ENCODE measurements at regions not wholly inside any gene's neighbourhood (a gene's known extent, or its start where the extent isn't known, plus 50 kb on each side); places are given as distances from the start of the nearest gene placed in this dataset.

DNA sequence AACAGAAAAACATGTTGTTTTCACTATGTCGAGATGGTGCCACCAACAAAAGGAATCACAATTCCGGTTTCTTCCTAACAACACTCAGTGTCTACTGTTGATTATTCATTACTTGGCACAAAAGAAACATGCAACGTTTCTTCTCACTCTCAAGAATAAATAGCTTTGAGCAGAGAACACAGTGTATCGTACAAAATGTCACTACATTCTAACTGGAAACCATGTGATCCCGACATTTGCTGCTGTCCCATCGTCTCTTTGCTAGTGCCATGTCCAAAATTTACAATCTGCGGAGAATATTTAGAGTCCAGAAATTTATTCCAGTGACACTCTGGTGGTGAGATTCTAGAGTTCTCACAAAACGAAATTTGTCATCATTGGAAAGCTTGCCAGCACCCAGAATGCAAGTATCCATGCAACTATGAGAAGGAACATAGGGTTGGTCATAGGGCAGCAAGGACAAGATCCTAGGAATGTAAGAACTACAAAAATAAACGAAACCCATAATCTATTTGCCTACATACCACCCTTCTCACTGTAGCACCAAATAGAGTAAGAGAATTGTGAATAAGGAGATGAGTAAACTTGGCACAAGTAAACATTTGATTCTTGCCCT lies 505.1 kb downstream of the LTN1 start:
- Histone ChIP-seq H3K4me3 (no peak overlapping the region), H3K4me1 (ENCODE audit: low read depth) (no peaks in the 10 kb centered on the region), H3K36me3 (no peaks in the 10 kb centered on the region), H3K27me3 (no peaks in the 10 kb centered on the region), H3K27ac (no peak overlapping the region), H3K9me3 (ENCODE audit: low read depth) (no peaks in the 10 kb centered on the region)
- no peak for DNase-seq (ENCODE audit: low read depth in 1 of 2, low spot score in 1 of 2)
- TF ChIP-seq, protein P1, sequence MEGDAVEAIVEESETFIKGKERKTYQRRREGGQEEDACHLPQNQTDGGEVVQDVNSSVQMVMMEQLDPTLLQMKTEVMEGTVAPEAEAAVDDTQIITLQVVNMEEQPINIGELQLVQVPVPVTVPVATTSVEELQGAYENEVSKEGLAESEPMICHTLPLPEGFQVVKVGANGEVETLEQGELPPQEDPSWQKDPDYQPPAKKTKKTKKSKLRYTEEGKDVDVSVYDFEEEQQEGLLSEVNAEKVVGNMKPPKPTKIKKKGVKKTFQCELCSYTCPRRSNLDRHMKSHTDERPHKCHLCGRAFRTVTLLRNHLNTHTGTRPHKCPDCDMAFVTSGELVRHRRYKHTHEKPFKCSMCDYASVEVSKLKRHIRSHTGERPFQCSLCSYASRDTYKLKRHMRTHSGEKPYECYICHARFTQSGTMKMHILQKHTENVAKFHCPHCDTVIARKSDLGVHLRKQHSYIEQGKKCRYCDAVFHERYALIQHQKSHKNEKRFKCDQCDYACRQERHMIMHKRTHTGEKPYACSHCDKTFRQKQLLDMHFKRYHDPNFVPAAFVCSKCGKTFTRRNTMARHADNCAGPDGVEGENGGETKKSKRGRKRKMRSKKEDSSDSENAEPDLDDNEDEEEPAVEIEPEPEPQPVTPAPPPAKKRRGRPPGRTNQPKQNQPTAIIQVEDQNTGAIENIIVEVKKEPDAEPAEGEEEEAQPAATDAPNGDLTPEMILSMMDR (IDR thresholded peaks at IDR 0.05; ENCODE audit: low read depth, low read length) = no peak

DNA sequence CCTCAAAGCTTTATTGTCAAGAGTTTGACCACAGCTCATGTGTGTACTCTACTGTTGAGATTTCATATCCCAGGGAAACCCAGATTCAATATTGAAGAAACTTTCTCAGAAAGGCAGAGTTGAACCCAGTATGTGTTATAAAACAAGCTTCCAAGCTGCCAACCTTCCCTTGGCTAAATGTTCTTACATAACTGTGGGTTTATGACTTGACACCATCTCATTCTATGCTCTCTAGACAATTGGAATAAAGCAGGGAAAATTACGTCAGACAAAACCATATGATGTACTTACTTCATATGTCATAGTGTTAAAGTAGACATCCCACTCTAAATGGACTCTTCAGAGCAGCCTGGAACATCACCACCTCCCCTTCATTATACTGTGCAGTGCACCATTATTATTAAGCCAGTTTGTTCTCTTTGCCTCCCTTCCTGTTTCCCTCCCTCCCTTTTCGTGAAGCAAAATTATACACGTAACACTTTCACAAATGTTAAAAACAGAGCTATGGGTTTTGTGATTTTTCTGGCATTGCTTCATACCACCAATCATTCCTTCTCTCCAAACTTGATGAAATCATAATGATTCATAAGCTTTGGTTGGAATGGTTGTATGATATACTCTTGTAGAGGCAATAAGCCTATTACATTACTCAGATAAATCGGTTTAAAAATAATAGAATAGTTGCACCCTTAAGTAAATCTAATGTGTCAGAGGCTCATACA lies 507.2 kb downstream of the LTN1 start:
- no peaks in the 10 kb centered on the region for H3K4me1 ChIP-seq (ENCODE audit: low read depth)
- DNase-seq (ENCODE audit: low read depth in 1 of 2, low spot score in 1 of 2) = peak in 1 of 2 donors; percentile 51
- no peak overlapping the region for H3K4me3 ChIP-seq
- no peak overlapping the region for H3K27ac ChIP-seq
- no peaks in the 10 kb centered on the region for H3K9me3 ChIP-seq (ENCODE audit: low read depth)
- TF ChIP-seq, protein P1 (IDR thresholded peaks at IDR 0.05; ENCODE audit: low read depth, low read length) = no peak
- no peaks in the 10 kb centered on the region for H3K36me3 ChIP-seq
- H3K27me3 ChIP-seq = no peaks in the 10 kb centered on the region

DNA sequence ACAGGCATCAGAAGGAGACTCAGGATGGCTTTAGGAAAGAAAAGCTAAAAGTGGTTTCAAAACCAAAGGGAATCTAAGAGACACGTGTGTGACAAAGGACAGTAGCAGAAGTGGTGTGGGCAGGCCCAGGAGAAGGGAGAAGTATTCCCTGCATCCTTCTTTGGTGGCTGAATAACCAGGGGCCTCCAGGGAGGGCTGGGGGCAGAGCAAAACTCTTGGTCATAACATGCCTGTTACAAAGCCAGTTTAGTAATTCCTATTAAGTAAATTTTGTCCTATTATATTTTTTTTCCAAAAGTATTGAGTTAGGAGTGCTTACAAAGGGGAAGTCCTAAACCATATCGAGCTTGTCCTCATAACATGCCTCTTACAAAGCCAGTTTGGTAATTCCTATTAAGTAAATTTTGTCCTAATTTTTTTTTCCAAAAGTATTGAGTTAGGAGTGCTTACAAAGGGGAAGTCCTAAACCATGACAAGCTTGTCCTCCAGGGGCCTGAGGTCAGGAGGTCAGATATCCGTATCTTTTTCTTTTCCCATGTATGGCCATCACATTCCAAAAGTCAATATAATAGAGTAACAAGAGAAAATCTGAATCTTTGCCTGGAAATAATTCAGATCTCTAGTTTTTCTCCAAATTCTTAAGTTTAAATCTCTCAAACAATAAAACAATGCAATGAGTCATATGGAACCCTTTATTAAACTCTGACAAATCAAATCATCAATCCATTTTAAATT lies 509.2 kb downstream of the LTN1 start:
- no peak for DNase-seq (ENCODE audit: low read depth in 1 of 2, low spot score in 1 of 2)
- TF ChIP-seq, protein P1 (IDR thresholded peaks at IDR 0.05; ENCODE audit: low read depth, low read length) = no peak
- Histone ChIP-seq H3K36me3 (no peaks in the 10 kb centered on the region), H3K4me3 (no peak overlapping the region), H3K27ac (no peak overlapping the region), H3K9me3 (ENCODE audit: low read depth) (no peaks in the 10 kb centered on the region), H3K4me1 (ENCODE audit: low read depth) (no peaks in the 10 kb centered on the region), H3K27me3 (no peaks in the 10 kb centered on the region)

DNA sequence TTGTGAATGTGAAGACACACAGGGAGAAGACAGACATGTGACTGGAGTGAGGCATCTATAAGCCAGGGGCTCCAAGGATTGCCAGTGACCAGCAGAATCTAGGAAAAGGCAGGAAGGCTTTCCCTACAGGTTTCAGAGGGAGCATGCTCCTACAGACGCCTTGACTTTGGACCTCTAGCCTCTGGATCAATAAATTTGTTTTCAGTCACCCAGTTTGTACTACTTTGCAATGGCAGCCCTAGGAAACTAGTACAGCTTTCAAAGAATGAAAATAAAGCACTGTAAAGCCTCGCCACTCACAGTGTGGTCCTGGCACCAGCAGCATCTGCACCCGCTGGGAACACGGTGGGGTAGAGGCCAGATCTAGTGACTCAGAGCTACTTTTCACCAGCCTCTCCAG lies 510.0 kb downstream of the LTN1 start:
- TF ChIP-seq, protein P1 (IDR thresholded peaks at IDR 0.05; ENCODE audit: low read depth, low read length) = no peak

DNA sequence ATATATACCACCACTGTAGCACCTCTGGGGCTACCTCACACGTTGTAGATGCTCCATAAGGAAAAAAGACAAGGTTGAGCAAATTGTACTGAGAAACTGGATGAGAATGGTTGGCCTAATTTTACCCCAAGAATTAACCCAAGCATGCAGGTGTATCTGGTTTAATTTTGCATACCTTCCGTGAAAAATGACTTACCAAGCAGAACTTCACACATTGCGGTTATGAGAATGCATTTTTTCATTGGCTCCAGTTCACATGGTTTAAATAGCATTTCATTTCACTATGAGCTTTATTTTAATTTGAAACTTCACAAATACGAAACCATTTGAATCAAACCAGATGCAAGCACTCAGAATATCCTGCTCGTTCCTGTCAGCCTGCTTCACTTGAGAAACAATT lies 512.2 kb downstream of the LTN1 start:
- no peaks in the 10 kb centered on the region for H3K36me3 ChIP-seq
- DNase-seq (ENCODE audit: low read depth in 1 of 2, low spot score in 1 of 2) = no peak
- no peaks in the 10 kb centered on the region for H3K9me3 ChIP-seq (ENCODE audit: low read depth)
- H3K27ac ChIP-seq = no peak overlapping the region
- no peaks in the 10 kb centered on the region for H3K27me3 ChIP-seq
- H3K4me3 ChIP-seq = no peak overlapping the region
- TF ChIP-seq, protein P1 (IDR thresholded peaks at IDR 0.05; ENCODE audit: low read depth, low read length) = no peak
- H3K4me1 ChIP-seq (ENCODE audit: low read depth) = no peaks in the 10 kb centered on the region

More for the DNA sequence above, 510.0 kb downstream of the LTN1 start:
- DNase-seq (ENCODE audit: low read depth in 1 of 2, low spot score in 1 of 2) = no peak
- Histone ChIP-seq H3K36me3 (no peaks in the 10 kb centered on the region), H3K27ac (no peak overlapping the region), H3K9me3 (ENCODE audit: low read depth) (no peaks in the 10 kb centered on the region), H3K27me3 (no peaks in the 10 kb centered on the region), H3K4me1 (ENCODE audit: low read depth) (no peaks in the 10 kb centered on the region), H3K4me3 (no peak overlapping the region)
